T-helper 2 cell (primary cell): ENCODE measurements at regions not wholly inside any gene's neighbourhood (a gene's known extent, or its start where the extent isn't known, plus 50 kb on each side); places are given as distances from the start of the nearest gene placed in this dataset.

ENCODE experiments used
- DNase-seq, 5 experiments: peaks; one replicate each; pipeline versions ENCODE4 v3.0.0 to v3.0.0-alpha.2; 2012 to 2022

DNA sequence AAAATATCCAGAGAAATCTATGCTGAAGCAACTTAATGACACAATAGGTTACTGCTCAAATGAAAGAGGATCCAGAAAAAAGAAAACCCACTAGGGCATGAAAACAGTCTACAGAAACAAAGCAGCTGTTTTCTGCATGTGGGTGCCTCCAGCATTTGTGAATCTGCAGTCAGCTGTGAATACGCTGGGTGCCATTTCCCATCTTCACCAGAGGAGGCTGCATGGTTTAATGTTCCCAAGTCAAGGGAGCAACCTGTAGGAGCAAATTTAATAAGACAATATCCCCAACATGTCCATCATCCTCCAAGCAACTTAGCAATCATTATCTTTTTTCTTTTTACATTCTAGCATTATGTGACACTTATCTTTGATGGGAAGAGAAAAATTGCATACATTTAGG is 396.6 kb downstream of the BRINP2 start:
- DNase-seq, result no peak

DNA sequence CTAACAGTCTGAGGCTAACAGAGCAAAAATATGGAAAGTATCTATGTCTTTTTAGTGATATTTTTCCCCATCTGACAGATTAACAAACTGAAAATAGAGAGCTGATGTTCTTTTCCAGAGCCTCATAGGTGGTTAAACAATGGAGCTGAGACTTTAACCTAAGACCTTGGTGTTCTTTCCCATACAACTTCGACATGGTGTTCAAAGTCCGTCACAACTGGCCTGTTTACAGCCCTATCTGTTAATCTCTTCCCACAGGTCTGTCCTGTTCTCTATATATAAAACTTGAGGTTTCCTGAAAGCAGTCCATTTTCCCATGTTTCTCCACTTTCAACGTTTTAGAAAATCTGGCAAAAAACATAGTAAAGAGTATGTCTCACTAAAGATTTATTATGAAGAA is 395.7 kb downstream of the BRINP2 start:
- no peak for DNase-seq

DNA sequence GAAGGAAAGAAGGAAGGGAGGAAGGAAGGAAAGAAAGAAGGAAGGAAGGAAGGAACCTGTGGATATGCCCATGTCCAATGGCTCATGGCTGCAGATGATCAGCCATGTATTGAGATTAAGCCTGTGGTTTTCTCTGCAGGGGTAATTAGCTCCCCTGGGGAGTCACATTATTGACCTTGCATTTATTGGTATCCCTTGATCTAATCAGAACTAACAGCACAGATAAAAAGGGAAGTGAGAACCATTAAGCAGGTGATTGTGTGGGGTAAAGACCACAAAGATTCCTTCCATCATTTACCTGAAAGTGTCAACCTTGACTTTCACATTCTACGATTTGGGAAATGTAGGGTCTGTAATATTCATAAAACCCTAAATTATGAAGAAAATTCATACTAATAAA is 390.7 kb downstream of the BRINP2 start:
- DNase-seq, result no peak

DNA sequence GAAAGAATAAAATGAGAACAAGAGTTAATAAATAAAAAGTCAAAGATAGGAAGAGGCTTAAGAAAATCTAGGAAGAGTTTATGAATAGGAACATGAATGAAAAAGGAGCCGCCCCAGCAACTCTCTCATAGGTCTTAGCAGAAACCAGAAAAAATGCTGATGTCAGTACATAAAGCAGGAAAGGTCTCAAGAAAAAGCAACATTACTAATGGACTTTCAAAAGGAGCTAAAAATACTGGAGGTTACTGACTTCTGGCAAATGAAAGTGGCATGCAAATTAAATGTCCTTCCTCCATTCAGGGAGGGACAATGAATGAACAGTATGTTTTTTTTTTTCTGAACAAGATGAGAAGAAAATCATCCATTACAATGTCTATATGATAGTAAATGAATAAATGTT is 387.6 kb downstream of the BRINP2 start:
- no peak for DNase-seq

DNA sequence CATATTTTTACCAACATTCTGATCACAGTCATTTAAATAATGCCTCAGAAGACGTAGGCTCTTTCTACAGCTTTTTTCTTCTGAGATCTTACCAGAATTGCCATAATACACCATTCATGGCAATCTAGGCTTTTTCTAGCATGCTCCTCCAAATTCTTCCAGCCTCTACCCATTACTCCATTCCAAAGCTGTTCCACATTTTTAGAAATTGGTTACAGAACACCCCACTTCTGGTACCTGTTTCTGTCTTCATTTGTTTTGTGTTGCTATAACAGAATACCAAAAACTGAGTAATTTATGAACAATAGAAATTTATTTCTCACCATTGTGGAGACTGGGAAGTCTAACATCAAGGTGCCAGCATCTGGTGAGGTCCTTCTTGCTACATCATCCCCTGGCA is 385.4 kb downstream of the BRINP2 start:
- DNase-seq, result no peak

DNA sequence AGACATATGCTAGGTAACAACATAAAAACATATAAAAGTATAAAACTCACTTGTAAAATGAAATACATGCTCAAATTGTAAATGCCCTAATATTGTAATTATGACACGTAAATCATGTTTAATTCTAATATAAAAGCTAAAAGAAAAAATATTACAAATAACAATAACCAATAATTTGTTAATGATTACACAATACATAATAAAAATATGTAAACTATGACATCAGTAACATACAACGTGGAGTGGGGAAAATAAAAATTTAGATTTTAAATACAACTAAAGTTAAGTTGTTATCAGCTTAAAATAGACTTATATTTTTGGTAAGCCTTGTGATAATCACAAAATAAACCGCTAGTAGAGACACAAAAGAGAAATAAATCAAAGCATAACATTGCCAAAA is 376.4 kb downstream of the BRINP2 start:
- DNase-seq, result no peak

DNA sequence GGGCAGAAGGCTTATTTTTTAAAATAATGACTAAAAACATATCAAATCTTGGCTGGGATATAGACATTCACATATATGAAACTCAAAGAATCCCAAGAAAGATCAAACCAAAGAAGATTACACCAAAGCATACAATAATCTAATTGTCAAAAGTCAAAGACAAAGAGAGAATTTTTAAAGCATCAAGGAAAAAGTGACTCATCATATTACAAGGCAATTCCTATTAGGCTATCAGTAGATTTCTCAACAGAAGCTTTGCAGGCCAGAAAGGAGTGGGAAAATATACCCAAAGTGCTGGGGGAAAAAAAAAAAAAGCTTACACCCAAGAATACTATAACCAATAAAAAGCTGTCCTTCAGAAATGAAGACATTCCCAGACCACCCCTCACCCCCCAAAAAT is 375.6 kb downstream of the BRINP2 start:
- no peak for DNase-seq

DNA sequence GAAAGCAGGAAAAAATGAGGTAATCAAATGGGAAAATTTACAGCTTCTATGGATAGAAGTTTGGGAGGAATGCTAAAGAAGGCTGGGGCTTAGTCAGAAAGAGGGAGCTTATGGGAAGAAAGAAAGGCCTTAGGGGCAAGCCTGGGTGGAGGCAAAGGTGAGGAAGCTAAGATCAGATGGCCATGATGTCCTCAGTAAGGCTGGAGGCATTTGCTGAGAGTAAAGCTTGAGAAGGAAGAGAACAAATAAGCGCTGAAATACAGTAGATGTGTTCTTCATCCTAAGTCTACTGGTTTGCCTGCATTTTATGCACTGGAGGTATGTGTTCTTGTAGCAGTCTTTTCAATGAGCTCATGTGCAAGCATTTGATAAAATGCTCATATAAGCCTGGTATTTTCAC is 355.4 kb downstream of the BRINP2 start:
- no peak for DNase-seq

DNA sequence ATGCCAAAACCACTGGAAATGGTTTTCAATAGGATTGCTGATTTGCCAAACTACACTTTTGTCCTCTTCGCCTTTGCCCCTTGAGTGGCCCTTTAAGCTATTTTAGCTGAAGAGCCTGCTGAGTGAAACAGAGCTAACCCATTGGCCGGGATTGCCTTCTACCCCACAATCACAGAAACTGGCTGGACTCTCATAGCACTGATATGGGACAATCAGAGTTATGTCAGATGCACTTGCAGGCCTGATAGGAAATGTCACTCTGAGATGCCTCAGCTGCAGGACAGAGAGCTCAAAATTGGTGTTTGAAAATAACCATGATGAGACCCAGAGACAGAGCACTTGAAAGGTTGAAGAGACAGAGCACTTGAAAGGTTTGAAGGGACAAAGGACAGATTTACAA is 354.4 kb downstream of the BRINP2 start:
- DNase-seq, result no peak

DNA sequence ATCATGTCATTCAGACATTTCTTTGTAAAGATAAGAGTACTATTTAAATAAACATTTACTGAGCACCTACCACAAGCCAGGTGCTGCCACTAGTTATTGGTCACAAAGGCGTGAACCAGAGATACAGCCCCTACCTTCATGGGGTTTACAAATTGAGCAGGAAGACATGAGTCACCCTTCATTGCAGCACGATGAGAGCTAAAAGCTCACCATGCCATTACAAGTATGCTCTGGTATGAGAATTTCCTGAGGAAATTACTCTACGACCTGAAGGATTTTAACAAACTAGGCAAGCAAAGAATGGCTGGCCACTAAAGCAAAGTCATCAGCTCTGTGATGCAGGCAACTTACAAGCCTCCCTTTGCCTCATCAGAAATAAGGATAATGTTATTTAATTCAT is 346.8 kb downstream of the BRINP2 start:
- no peak for DNase-seq

DNA sequence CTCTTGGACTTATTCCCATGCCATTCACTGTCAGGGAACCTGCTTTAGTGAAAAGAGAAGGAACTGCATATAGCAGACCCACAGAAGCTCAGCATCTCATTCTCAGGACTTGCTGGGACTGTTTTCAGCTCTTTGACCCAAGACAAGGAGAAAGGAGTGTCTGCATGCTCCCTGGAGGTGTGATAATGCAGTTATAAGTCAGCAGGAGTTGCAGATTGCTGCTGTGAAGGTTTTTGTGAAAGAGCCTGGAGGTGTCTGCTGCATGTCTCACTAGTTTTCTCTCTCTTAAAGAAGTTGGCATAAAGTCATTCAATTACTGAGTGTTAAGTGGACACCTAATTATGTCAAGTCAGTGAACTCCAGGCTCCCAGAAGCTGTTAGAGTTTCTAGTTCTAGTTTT is 343.4 kb downstream of the BRINP2 start:
- no peak for DNase-seq

DNA sequence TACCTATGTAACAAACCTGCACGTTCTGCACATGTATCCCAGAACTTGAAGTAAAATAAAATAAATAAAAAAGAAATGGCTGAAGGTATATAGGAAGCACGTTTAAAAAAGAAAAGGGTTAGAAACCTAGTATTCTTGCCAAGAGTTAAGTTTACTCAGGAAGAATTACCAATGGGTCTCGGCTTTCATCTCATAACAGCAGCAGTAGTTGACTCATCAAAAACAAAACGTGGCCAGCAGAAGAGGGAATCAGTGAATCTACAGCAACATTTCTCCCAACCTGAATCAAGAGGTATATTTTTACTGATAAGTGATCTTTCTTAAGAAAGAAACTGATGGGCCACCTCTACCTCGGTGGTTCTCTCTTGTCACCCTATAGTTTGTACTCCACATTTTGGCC is 340.3 kb downstream of the BRINP2 start:
- DNase-seq, result no peak

DNA sequence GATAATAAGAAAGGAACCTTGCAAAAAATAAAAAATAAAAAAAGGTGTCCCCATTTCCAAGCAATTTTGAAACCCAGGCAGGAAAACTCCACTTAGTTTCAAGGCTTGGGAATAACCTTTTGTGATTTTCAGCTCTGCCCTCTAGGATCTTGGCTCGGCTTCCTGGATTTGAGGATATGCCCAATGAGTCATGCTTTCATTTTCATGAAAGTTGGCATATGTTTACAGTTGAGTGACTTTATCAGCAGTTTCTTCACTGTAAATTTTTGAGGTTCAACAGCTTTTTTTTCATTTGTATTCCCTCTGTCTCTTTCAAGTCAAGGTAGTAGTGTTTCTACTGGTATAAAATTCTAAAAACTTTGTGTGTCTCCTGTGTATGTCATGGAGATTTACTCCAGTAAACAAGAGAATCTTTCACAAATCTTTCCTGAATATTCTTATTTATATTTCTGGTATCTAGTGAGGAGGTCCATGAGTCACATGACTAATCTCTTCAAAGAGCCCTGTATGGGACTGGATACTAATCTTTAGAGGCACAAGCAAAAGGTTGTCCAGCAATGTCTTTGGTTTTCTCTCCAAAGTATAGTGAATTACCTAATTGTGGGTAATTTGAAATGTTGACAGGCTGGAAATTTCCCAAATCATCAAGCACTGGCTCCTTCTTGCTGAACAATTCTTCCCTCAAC is 335.3 kb downstream of the BRINP2 start:
- no peak for DNase-seq

DNA sequence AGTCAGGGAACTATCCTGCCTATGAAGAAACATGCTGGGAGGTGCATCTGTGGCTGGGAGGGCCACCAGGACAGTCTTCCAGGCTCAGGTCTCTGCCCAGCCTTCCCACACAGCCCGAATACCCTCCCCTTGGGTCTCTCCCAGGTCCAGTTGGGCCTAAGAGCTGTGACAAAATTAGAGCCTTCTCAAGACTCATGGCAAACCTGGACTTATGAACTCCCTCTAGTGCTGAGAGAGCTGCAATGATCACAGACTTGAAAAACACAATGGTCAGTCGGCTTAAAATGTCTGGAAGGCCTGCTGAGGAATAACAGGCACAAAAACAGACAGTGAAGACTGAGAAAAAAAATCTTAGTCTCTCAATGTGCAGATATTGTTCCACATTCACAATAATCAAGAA is 325.1 kb downstream of the BRINP2 start:
- DNase-seq, result no peak

DNA sequence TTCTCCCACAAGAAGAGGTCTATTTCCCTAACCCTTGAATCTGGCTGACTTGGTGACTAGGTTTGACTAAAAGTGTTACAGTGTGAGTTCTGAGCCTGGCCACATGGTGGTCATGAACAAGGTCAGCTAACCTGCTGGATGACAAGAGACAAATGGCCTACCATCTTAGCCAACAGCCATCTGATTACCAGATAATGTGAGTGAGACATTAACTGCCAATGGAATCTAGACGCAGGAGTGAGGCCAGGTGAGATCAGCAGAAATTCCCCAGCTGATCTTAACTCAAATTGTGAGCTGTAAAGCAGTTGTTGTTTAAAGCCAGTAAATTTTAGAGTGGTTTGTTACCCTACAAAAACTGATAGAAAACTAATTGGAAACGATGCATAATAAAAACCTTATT is 320.0 kb downstream of the BRINP2 start:
- DNase-seq, result no peak

DNA sequence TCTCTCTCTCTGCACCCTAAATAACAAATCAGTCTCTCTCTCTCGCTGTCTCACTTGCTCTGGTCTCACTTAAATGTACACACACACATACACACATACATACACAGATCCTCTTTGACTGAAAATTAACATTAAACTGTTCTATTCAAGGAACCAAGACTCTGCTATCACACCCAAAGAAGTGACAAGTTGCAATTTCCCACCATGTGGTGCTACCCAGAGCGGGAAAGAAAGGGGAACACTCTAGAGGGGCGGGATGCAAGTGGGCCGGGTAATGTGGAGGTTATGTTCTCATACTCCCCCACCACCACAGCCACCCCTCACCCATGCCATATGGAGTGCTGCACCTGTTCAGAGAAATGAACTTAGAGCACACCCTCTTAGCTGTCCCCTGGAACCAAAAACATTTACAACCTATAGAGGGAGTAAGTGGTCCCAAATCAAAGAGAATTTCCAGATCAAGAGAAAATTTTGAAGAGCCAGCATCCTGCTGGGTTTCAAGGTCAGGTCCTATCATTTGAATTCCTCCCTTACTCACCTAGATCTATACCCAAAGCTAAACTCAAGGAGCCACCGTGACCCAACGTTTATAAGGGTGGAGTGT is 319.4 kb downstream of the BRINP2 start:
- DNase-seq, result no peak

DNA sequence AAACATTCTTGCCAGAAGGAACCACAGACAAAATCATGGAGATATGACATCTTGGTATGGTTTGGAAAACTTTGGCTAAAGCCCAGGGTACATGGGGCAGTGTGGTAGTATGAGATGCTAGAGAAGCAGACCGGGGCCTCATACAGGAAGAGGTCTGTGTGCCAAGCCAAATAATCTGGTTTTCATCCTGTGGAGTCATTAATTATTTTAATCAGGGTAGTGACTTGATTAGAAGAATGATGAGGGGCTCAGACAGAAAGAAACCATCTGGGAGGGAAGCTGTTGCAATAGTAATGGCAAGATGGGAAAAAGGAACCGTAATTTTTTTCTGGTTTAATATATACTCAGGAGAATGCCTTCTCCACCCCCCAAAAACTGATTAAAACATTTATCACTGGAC is 318.0 kb downstream of the BRINP2 start:
- no peak for DNase-seq

DNA sequence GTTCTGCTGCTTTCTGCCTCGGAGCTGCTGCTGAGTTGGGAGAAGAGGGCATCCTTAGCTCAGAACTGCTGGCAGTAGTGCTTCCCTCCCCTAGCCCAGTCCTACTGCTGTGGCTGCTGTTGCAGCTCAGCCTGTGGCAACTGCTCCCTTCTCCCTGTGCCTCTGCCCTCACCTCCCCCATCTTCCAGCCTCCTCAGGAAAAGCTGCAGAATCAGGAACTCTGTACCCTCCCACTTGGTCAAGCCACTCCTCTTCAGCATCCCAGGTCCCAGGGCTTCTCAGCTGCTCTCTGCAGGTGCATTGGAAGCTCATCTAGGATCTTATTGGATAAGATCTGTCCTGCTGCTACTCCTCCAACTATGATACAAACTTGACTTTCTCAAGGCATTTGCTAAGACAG is 316.7 kb downstream of the BRINP2 start:
- no peak for DNase-seq

DNA sequence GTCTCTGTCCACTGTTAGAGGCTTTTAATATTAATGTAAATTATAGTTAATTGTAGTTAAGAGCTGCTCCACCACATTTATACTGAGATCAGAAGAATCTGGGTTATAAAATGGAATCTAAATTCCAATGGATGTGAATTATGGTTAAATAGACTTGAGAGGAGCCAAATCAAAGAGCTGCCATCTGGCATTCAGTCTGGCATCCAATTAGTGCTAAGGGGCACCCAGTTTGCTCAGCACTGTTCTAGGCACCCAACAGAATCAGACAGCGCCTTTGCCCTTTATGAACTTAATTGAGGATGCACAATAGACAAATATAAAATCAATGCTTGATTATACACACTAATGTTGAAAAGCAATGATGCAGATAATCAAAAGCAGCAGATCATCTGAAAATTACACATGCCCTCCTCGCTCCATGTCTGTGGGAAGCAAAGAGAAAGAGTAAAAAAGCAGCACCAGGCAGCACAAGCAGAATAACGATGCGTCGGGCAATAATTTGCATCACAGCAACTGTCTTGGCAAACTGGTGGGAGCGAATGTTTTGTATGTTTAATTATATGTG is 310.1 kb downstream of the BRINP2 start:
- DNase-seq, result no peak

DNA sequence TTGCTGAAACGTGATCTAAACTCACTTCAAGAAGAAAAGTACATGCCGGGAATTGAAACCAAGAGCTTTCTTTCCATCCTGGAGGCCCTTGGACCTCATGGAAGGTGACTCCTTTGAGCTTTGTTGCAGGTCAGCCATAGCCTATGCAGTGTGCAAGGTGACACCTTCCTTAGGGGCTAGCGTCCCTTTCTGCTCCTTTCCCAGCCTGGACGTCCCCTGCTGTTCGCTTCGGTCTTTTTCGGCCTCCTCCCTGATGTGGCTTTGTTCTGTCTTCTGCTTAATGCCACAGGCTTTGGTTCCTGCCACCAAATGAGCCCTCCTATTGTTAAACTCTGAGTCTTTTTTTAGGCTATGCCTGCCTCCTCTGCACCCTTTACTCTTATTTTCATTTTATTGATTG is 308.8 kb downstream of the BRINP2 start:
- no peak for DNase-seq

DNA sequence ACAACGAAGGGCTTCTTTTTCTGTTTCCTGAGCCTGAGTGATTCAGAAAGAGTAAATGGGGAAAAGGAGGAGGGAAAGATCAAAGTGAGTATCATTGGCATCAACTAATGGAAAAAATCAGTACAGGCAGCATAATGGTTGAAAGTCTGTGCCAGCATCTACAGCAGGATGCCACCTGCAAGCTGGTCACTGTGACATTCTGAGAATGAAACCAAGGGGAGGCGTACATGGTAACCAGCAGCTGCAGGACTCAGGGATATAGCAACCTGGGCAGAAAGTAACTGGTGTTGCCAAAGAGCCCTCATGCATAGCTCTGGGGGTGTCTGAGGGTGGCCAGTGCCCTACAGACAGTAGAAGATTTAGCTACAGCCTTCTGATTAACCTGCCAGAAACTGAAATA is 305.9 kb downstream of the BRINP2 start:
- no peak for DNase-seq

DNA sequence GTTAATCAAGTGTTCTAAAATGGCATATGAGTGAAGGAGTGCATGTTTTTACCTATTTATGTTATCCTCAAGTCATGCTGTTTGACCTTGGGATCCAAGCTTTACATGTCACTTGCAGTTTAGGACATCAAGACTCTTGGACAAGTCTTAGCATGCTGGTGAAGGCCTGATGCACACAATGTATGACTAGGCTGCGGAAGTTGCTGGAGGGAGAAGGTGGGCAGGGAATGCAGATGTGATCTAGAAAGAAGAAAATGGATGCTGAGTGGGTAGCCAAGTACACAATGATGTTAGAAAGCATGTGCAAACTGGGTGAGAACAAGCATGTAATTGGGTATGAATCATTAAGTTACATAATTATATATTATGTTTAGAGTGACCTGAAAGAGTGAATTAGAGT is 301.8 kb downstream of the BRINP2 start:
- DNase-seq, result no peak

DNA sequence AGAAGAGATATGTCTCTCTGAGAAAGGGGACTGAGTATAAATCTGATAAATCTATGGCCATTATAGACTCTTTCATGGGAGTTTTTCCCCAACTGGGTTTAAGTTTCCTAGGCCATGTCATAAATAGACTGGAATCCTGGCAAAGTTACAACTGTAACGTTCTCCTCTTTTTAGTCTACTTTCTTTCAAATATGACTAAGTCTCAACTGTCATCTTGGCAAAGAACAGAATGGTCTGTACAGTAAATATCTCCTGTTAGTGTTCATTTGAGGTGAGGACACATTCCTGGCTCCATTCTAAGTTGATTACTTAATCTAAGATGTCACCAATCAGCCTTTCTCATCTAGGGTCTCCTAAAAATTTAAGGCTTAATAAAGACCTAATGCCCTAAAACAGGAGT is 300.5 kb downstream of the BRINP2 start:
- no peak for DNase-seq

DNA sequence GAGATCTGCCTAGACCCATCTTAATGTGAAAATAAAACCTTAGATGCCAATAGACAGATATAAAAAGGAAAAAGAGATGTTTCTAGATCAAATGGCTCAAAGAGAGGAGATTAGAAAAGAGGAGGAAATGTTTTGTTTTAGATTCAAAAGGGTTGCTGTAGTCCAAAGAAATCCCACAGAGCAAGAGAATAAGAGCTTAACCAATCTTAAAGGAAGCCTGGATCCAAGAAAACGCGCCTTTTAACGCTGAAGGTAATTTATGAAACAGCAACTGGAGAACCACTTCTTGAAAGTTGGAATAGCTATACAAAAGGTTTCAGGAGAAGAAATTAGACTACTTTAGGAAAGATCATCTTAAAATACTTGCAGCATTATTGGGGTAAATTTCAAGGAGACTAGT is 298.8 kb downstream of the BRINP2 start:
- no peak for DNase-seq

DNA sequence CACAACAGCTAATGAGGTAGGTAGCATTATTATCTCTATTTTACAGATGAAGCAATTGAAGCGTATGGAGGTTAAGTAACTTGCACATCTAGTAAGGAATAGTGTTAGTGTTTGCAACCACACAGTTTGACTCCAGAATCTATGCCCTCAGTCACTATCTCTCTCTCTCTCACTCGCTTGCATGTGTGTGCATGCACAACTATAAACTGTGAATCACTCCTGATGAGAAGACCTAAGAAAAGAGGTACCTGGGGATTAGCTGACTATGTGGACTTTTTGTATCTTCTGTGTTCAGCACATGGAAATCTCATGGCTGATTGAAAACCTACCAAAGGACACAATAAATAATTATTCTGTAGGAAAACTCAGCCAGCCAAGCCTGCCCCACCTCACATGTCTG is 295.5 kb downstream of the BRINP2 start:
- DNase-seq, result no peak
